Transverse colon (tissue), 4 donors: ENCODE measurements at regions not wholly inside any gene's neighbourhood (a gene's known extent, or its start where the extent isn't known, plus 50 kb on each side); places are given as distances from the start of the nearest gene placed in this dataset.

Experiments used
- POLR2AphosphoS5 ChIP-seq, 3 donors: sonication (generic); formaldehyde crosslinking; IDR thresholded peaks; one replicate each; pipeline ENCODE4 v1.6.1; 2016; ENCODE audit warnings: antibody characterized with exemption in 3 of 3
- TF ChIP-seq, protein P1 (sequence below), 5 experiments: fragments of 200-600 bp in 3 of 5; fragments of 450-650 bp in 2 of 5; sonication (generic) in 3 of 5; IDR thresholded peaks; 1 replicate in 2 of 5; 2 replicates in 3 of 5; pipeline ENCODE4 v1.5.1; 2016 to 2017; ENCODE audit warnings: antibody characterized with exemption in 5 of 5, inconsistent platforms in 3 of 5, mild to moderate bottlenecking in 2 of 5, moderate library complexity in 1 of 5

GRCh38 chr6:98286620-98287019 lies 547.8 kb upstream of the POU3F2 start:
- TF ChIP-seq, protein P1, sequence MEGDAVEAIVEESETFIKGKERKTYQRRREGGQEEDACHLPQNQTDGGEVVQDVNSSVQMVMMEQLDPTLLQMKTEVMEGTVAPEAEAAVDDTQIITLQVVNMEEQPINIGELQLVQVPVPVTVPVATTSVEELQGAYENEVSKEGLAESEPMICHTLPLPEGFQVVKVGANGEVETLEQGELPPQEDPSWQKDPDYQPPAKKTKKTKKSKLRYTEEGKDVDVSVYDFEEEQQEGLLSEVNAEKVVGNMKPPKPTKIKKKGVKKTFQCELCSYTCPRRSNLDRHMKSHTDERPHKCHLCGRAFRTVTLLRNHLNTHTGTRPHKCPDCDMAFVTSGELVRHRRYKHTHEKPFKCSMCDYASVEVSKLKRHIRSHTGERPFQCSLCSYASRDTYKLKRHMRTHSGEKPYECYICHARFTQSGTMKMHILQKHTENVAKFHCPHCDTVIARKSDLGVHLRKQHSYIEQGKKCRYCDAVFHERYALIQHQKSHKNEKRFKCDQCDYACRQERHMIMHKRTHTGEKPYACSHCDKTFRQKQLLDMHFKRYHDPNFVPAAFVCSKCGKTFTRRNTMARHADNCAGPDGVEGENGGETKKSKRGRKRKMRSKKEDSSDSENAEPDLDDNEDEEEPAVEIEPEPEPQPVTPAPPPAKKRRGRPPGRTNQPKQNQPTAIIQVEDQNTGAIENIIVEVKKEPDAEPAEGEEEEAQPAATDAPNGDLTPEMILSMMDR (IDR thresholded peaks at IDR 0.05) = no peak
- TF ChIP-seq POLR2AphosphoS5 (IDR thresholded peaks at IDR 0.05) = no peak
